ENCODE measurements at regions not wholly inside any gene's neighbourhood (a gene's known extent, or its start where the extent isn't known, plus 50 kb on each side); places are given as distances from the start of the nearest gene placed in this dataset.

DNA sequence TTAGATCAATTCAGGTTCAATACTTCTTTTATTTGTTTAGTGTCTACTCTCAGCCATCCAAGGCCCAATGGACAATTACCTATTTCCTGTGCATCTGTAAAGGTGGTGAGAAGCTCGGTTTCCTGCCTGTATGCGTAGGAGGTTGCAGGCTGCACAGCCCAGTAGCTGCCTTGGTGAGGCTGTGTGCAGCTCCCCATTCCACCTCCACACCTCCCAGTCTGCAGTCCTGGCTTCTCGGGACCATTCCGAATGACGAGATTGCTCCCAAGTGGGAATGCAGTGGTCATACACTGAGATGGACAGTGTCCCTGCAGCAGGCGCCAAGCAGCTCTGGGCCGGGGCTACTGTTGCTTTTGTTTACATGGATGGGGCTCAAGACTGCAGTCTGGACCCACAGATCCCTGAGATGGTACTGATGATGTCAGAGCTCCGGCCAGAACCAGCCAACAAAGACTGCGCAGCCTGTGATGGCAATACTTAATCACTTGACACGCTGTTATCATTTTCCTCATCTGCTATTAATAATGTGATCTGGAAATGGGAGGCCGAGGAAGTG, 206.1 kb upstream of the IRX1 start:
- TF ChIP-seq, protein P1, sequence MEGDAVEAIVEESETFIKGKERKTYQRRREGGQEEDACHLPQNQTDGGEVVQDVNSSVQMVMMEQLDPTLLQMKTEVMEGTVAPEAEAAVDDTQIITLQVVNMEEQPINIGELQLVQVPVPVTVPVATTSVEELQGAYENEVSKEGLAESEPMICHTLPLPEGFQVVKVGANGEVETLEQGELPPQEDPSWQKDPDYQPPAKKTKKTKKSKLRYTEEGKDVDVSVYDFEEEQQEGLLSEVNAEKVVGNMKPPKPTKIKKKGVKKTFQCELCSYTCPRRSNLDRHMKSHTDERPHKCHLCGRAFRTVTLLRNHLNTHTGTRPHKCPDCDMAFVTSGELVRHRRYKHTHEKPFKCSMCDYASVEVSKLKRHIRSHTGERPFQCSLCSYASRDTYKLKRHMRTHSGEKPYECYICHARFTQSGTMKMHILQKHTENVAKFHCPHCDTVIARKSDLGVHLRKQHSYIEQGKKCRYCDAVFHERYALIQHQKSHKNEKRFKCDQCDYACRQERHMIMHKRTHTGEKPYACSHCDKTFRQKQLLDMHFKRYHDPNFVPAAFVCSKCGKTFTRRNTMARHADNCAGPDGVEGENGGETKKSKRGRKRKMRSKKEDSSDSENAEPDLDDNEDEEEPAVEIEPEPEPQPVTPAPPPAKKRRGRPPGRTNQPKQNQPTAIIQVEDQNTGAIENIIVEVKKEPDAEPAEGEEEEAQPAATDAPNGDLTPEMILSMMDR (IDR thresholded peaks at IDR 0.05), result no peak
- Mint-ChIP-seq H3K9me3 (peaks cover 64% of the 10 kb centered on the region), H3K27ac (no peak overlapping the region), H3K4me1 (ENCODE audit: low read depth) (no peaks in the 10 kb centered on the region), H3K4me3 (no peak overlapping the region), H3K36me3 (ENCODE audit: low read depth) (no peaks in the 10 kb centered on the region), H3K27me3 (ENCODE audit: insufficient read depth) (peaks cover 6% of the 10 kb centered on the region)
- DNase-seq, result no peak

DNA sequence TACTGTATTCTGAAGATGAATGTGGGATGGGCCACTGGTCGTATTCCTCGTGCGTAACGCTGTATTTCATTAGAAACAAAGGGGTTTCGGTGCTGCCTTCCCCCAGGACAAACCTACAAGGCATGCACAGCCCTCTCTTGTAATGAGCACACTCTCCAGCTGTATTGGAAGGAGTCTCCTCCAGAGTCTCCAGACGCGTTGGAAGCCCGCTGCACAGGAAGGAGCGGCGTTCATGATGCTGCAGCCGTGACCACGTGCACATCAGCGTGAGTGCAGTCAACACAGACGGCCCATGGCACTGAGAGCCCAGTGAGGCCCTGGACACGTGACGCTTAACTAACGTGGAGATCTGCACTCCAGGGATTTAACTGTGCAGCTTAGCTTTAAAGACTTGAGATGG, 209.0 kb upstream of the IRX1 start:
- H3K27ac Mint-ChIP-seq, result no peak overlapping the region
- H3K27me3 Mint-ChIP-seq (ENCODE audit: insufficient read depth), result peaks cover 4% of the 10 kb centered on the region
- TF ChIP-seq, protein P1 (IDR thresholded peaks at IDR 0.05), result no peak
- no peak overlapping the region for H3K4me3 Mint-ChIP-seq
- peaks cover 9% of the 10 kb centered on the region; the same call in 1 of the 2 replicates for H3K36me3 Mint-ChIP-seq (ENCODE audit: low read depth)
- no peaks in the 10 kb centered on the region for H3K4me1 Mint-ChIP-seq (ENCODE audit: low read depth)
- DNase-seq, result no peak
- peaks cover 63% of the 10 kb centered on the region for H3K9me3 Mint-ChIP-seq

DNA sequence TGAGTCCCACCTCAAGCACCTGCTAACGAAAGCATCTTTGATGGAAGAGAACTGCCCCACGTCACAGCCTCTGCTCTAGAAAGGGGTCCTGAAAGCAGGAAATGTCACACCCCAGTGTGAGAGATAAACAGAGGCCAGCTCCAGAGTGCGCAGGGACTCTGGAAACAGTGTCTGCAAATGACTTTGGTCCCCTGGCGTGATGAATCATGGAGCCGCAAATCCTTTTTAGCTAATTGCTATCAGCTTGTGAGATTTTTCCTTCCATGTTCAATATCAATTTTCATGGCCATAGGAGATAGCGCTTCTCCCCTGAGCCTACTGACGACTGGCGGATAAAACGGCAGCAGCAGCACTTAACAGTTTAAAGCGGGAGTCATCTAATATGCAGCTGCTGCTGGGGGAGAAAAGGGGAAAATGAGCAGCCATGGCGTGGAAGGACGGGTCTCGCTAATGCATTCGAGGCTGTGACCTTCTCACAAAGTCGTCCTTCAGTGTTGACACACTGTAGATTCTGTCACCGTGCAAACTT, 209.6 kb upstream of the IRX1 start:
- Mint-ChIP-seq H3K27ac (no peak overlapping the region), H3K4me3 (no peak overlapping the region), H3K4me1 (ENCODE audit: low read depth) (no peaks in the 10 kb centered on the region), H3K27me3 (ENCODE audit: insufficient read depth) (peaks cover 4% of the 10 kb centered on the region), H3K9me3 (peaks cover 64% of the 10 kb centered on the region), H3K36me3 (ENCODE audit: low read depth) (peaks cover 9% of the 10 kb centered on the region; the same call in 1 of the 2 replicates)
- TF ChIP-seq, protein P1 (IDR thresholded peaks at IDR 0.05), result no peak
- DNase-seq, result no peak

DNA sequence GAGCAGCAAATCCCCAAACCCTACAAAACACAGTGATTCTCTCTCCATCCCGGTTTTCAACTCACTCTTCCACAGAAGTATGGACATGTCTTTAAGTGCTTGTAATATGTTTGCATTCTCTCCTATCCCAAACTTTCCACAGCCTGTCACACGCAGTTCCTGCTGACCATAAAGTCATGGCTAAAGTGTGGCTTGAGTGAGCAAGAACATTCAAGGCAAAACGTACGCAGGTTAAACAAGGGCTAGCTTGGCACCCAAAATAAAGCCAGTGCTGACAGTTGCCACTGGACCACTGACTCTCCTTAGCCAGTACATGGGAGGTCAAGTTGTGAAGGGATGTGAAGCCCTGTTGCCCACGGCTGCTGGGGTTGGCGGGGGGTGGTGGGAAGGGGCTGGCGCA, 211.1 kb upstream of the IRX1 start:
- Mint-ChIP-seq H3K27me3 (ENCODE audit: insufficient read depth) (peaks cover 2% of the 10 kb centered on the region), H3K4me1 (ENCODE audit: low read depth) (no peaks in the 10 kb centered on the region), H3K27ac (no peak overlapping the region), H3K36me3 (ENCODE audit: low read depth) (peaks cover 9% of the 10 kb centered on the region; the same call in 1 of the 2 replicates), H3K9me3 (peaks cover 73% of the 10 kb centered on the region), H3K4me3 (no peak overlapping the region)
- DNase-seq, result no peak
- TF ChIP-seq, protein P1 (IDR thresholded peaks at IDR 0.05), result no peak

DNA sequence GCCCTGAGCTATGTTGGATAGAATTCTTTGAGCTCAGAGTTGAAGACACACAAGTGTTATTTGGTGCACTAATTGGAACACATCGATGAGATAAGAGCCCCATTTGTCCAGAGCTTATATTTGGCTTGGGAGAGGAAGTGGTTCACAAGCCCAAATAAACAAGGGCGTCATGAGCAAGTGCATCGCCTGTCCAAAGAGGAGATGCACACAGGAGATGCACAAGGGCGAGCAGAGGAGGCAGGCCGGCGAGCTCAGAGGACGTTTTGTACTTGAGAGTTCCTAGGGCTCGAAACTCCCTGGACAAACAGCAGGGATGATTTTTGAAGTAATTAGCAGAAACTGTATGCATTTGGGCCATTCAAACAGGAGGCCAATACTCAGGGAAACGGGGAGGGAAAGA, 212.8 kb upstream of the IRX1 start:
- Mint-ChIP-seq H3K4me3 (no peak overlapping the region), H3K36me3 (ENCODE audit: low read depth) (peaks cover 16% of the 10 kb centered on the region; the same call in 1 of the 2 replicates), H3K27ac (no peak overlapping the region), H3K4me1 (ENCODE audit: low read depth) (no peaks in the 10 kb centered on the region), H3K27me3 (ENCODE audit: insufficient read depth) (peaks cover 2% of the 10 kb centered on the region; the same call in 1 of the 2 replicates), H3K9me3 (peaks cover 75% of the 10 kb centered on the region)
- DNase-seq, result no peak
- TF ChIP-seq, protein P1 (IDR thresholded peaks at IDR 0.05), result no peak

Measured in HFFc6 (cell line).